Neuronal stem cell (in vitro differentiated cells): ENCODE measurements at regions not wholly inside any gene's neighbourhood (a gene's known extent, or its start where the extent isn't known, plus 50 kb on each side); places are given as distances from the start of the nearest gene placed in this dataset.

ENCODE experiments used
- DNase-seq: peaks from one replicate; pipeline ENCODE4 v3.0.0-alpha.2; 2013; ENCODE audit warnings: low spot score
- H2AFZ ChIP-seq: one replicate; pipeline ENCODE4 v1.6.1; 2013; ENCODE audit warnings: mild to moderate bottlenecking, low read length, inconsistent platforms
- H2AK5ac ChIP-seq: 2 replicates; pipeline ENCODE4 v1.6.1; 2013; ENCODE audit warnings: low read depth, mild to moderate bottlenecking, inconsistent platforms, low read length, moderate library complexity, mixed read lengths
- H2BK120ac ChIP-seq: 2 replicates; pipeline ENCODE4 v1.6.1; 2013; ENCODE audit warnings: low read depth, mild to moderate bottlenecking, inconsistent platforms, low read length, moderate library complexity, mixed read lengths
- H2BK12ac ChIP-seq: one replicate; pipeline ENCODE4 v1.6.1; 2013; ENCODE audit warnings: low read length, inconsistent platforms
- H2BK15ac ChIP-seq: 2 replicates; pipeline ENCODE4 v1.6.1; 2013; ENCODE audit warnings: mild to moderate bottlenecking, low read length, inconsistent platforms, mixed read lengths
- H2BK5ac ChIP-seq: one replicate; pipeline ENCODE4 v1.6.1; 2013; ENCODE audit warnings: inconsistent platforms, mild to moderate bottlenecking, low read length, moderate library complexity
- H3K14ac ChIP-seq: one replicate; pipeline ENCODE4 v1.6.1; 2013; ENCODE audit warnings: low read length, inconsistent platforms
- H3K18ac ChIP-seq: 2 replicates; pipeline ENCODE4 v1.6.1; 2013; ENCODE audit warnings: low read length, inconsistent platforms
- H3K23ac ChIP-seq: 2 replicates; pipeline ENCODE4 v1.6.1; 2013; ENCODE audit warnings: low read depth, mild to moderate bottlenecking, mixed read lengths, low read length, inconsistent platforms; ENCODE audit not compliant: poor library complexity
- H3K27ac ChIP-seq: replicated peaks from 3 replicates; pipeline ENCODE4 v1.5.1; 2013; ENCODE audit warnings: low read length, inconsistent platforms
- H3K27me3 ChIP-seq, 3 experiments: 2 replicates each; pipeline ENCODE4 v1.6.1; 2013; ENCODE audit warnings: low read length in 3 of 3, mild to moderate bottlenecking in 2 of 3, inconsistent platforms in 1 of 3, low read depth in 1 of 3, mixed read lengths in 1 of 3, moderate library complexity in 1 of 3; ENCODE audit not compliant: control insufficient read depth in 3 of 3, insufficient read depth in 3 of 3
- H3K36me3 ChIP-seq, 2 donors: replicated peaks in 1 of 2; 2 replicates each; pipeline ENCODE4 v1.6.1; 2013; ENCODE audit warnings: low read length in 2 of 2; ENCODE audit not compliant: control insufficient read depth in 2 of 2, insufficient read depth in 2 of 2
- H3K4ac ChIP-seq: 2 replicates; pipeline ENCODE4 v1.6.1; 2013; ENCODE audit warnings: inconsistent platforms, mild to moderate bottlenecking, low read length, moderate library complexity
- H3K4me1 ChIP-seq, 2 donors: 1 replicate in 1 of 2; 2 replicates in 1 of 2; pipeline ENCODE4 v1.6.1; 2013; ENCODE audit warnings: low read length in 2 of 2, low read depth in 1 of 2; ENCODE audit not compliant: control insufficient read depth in 2 of 2, insufficient read depth in 1 of 2
- H3K4me2 ChIP-seq: one replicate; pipeline ENCODE4 v1.6.1; 2013; ENCODE audit warnings: mild to moderate bottlenecking, low read length, inconsistent platforms; ENCODE audit not compliant: insufficient read depth, poor library complexity, severe bottlenecking
- H3K4me3 ChIP-seq, 2 donors: 2 replicates each; pipeline ENCODE4 v1.5.1; 2013; ENCODE audit warnings: low read length in 2 of 2, mild to moderate bottlenecking in 2 of 2, inconsistent platforms in 1 of 2, moderate library complexity in 1 of 2
- H3K79me1 ChIP-seq: one replicate; pipeline ENCODE4 v1.6.1; 2013; ENCODE audit warnings: low read depth, mild to moderate bottlenecking, inconsistent platforms, low read length, moderate library complexity
- H3K9ac ChIP-seq: one replicate; pipeline ENCODE4 v1.6.1; 2013; ENCODE audit warnings: mild to moderate bottlenecking, low read depth, low read length, inconsistent platforms; ENCODE audit not compliant: poor library complexity
- H3K9me3 ChIP-seq, 2 donors: replicated peaks in 1 of 2; 2 replicates each; pipeline versions ENCODE3 to v1.6.1; 2013; ENCODE audit warnings: low read length in 2 of 2, mild to moderate bottlenecking in 2 of 2, inconsistent platforms in 1 of 2, low read depth in 1 of 2, mixed read lengths in 1 of 2, moderate library complexity in 1 of 2; ENCODE audit not compliant: control insufficient read depth in 2 of 2, insufficient read depth in 1 of 2
- H4K8ac ChIP-seq: one replicate; pipeline ENCODE4 v1.6.1; 2013; ENCODE audit warnings: low read depth, mild to moderate bottlenecking, inconsistent platforms, low read length, moderate library complexity
- H4K91ac ChIP-seq: one replicate; pipeline ENCODE4 v1.6.1; 2013; ENCODE audit warnings: low read length, low read depth, mild to moderate bottlenecking, inconsistent platforms; ENCODE audit not compliant: poor library complexity
- WGBS, 2 donors: extraction: QIAGEN DNeasy Blood & Tissue Kit; methylation state at CpG; one replicate each; pipeline ENCODE4 v1.1.7; 2013; ENCODE audit warnings: missing lambda C conversion rate in 2 of 2, mixed read lengths in 1 of 2; ENCODE audit not compliant: insufficient read length in 2 of 2, insufficient replicate concordance in 1 of 2; ENCODE audit errors: extremely low coverage in 2 of 2; 5-methylcytosine and 5-hydroxymethylcytosine counted together

- Histone ChIP-seq H4K8ac (no peak overlapping the region), H3K36me3 (no peaks in the 10 kb centered on the region), H3K9me3 (no peaks in the 10 kb centered on the region), H2AK5ac (no peak overlapping the region), H3K23ac (no peak overlapping the region), H3K18ac (no peak overlapping the region), H3K9ac (no peak overlapping the region), H3K4ac (no peak overlapping the region), H2BK15ac (no peak overlapping the region), H3K4me2 (no peak overlapping the region), H3K4me1 (no peaks in the 10 kb centered on the region), H2BK120ac (no peak overlapping the region), H2BK12ac (no peak overlapping the region), H4K91ac (no peak overlapping the region), H3K27ac (no peak overlapping the region), H3K79me1 (no peaks in the 10 kb centered on the region), H3K27me3 (no peaks in the 10 kb centered on the region), H3K14ac (no peak overlapping the region), H3K4me3 (no peak overlapping the region), H2AFZ (no peak overlapping the region), H2BK5ac (no peak overlapping the region)
- no peak for DNase-seq
- WGBS, 2 donors, result no CpG with 5 or more reads among the region's 1 CpG
These were observed 599.1 kb upstream of the TYRP1 start for GRCh38 chr9:12094046-12094445.

GRCh38 chr9:12095931-12096330, 597.3 kb upstream of the TYRP1 start:
- Histone ChIP-seq H4K8ac (no peak overlapping the region), H2AFZ (no peak overlapping the region), H3K9me3 (no peaks in the 10 kb centered on the region), H2BK12ac (no peak overlapping the region), H3K79me1 (no peaks in the 10 kb centered on the region), H2BK5ac (no peak overlapping the region), H3K14ac (no peak overlapping the region), H2BK15ac (no peak overlapping the region), H3K27me3 (no peaks in the 10 kb centered on the region), H3K4me3 (no peak overlapping the region), H3K9ac (no peak overlapping the region), H3K4ac (no peak overlapping the region), H3K27ac (no peak overlapping the region), H3K23ac (no peak overlapping the region), H4K91ac (no peak overlapping the region), H2AK5ac (no peak overlapping the region), H2BK120ac (no peak overlapping the region), H3K18ac (no peak overlapping the region), H3K4me2 (no peak overlapping the region), H3K36me3 (no peaks in the 10 kb centered on the region), H3K4me1 (no peaks in the 10 kb centered on the region)
- no CpG with 5 or more reads among the region's 4 CpGs for WGBS, 2 donors
- DNase-seq, result no peak

DNA sequence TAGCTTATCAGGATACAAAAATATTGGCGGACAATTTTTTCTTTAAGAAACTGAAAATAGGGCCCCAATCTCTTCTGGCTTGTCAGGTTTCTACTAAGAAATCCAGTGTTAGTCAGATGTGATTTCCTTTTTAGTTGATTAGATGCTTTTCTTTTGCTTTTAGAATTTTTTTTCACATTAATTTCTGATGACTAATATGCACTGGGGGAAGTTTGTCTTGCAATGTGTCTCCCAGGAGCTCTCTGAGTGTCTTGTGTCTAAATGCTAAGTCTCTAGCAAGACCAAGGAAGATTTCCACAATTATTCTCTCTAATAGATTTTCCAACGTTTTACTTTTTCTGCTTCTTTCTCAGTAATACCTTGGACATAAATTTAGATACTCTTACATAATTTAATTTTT, 559.8 kb upstream of the TYRP1 start:
- Histone ChIP-seq H3K4ac (no peak overlapping the region), H3K27ac (no peak overlapping the region), H3K23ac (no peak overlapping the region), H2BK15ac (no peak overlapping the region), H2BK120ac (no peak overlapping the region), H3K79me1 (no peaks in the 10 kb centered on the region), H3K27me3 (no peaks in the 10 kb centered on the region), H3K4me3 (no peak overlapping the region), H4K91ac (no peak overlapping the region), H3K14ac (no peak overlapping the region), H2BK5ac (no peak overlapping the region), H2AK5ac (no peak overlapping the region), H4K8ac (no peak overlapping the region), H3K4me1 (no peaks in the 10 kb centered on the region), H2AFZ (no peak overlapping the region), H3K9ac (no peak overlapping the region), H3K4me2 (no peak overlapping the region), H3K36me3 (no peaks in the 10 kb centered on the region), H3K18ac (no peak overlapping the region), H2BK12ac (no peak overlapping the region), H3K9me3 (peaks cover 0 to 2% of the 10 kb centered on the region in 2 donors)
- no peak for DNase-seq
- WGBS, 2 donors, result no CpG with 5 or more reads among the region's 2 CpGs

GRCh38 chr9:12141422-12141821, 551.8 kb upstream of the TYRP1 start:
- Histone ChIP-seq H2AK5ac (no peak overlapping the region), H4K91ac (no peak overlapping the region), H3K36me3 (no peaks in the 10 kb centered on the region), H3K9ac (no peak overlapping the region), H2BK5ac (no peak overlapping the region), H3K9me3 (peaks cover 1 to 14% of the 10 kb centered on the region in 2 donors), H4K8ac (no peak overlapping the region), H3K79me1 (no peaks in the 10 kb centered on the region), H3K27ac (no peak overlapping the region), H3K4me1 (no peaks in the 10 kb centered on the region), H2AFZ (no peak overlapping the region), H2BK15ac (no peak overlapping the region), H3K18ac (no peak overlapping the region), H3K4me3 (no peak overlapping the region), H2BK120ac (no peak overlapping the region), H3K14ac (no peak overlapping the region), H3K4ac (no peak overlapping the region), H3K23ac (no peak overlapping the region), H3K27me3 (no peaks in the 10 kb centered on the region), H2BK12ac (no peak overlapping the region), H3K4me2 (no peak overlapping the region)
- WGBS, 2 donors, result 100% methylated on average over 1 of the region's 2 CpGs; no CpG with 5 or more reads in 1 of the 2 donors
- DNase-seq, result no peak
